ENCODE measurements at regions not wholly inside any gene's neighbourhood (a gene's known extent, or its start where the extent isn't known, plus 50 kb on each side); places are given as distances from the start of the nearest gene placed in this dataset.

GRCh38 chr19:30130356-30131122 is 188.5 kb downstream of the URI1 start:
- in situ Hi-C loops (cut with MboI) = no loop called here
- FAIRE-seq (no peak), ATAC-seq (no peak), DNase-seq (ENCODE audit: low read depth, low spot score) (no peak)
- H3K9me3 ChIP-seq (replicated peaks; ENCODE audit: control insufficient read depth, insufficient read depth, low read length) = no peaks in the 10 kb centered on the region
- H3K4me2 ChIP-seq (ENCODE audit: control insufficient read depth, insufficient read depth) = no peak overlapping the region
- no peak overlapping the region for H3K4me3 ChIP-seq
- ChIA-PET SMC1A (ENCODE audit: uncharacterized antibody, unreplicated experiment) (no interaction called here), CTCF (no interaction called here), POLR2A (no interaction called here), RAD21 (ENCODE audit: unreplicated experiment) (no interaction called here)
- no TSS peak for BruUV-seq (replicated peaks)
- no peaks in the 10 kb centered on the region for H3K27me3 ChIP-seq (replicated peaks in 1 of 2; ENCODE audit: control insufficient read depth in 2 of 2, insufficient read depth in 2 of 2, low read length in 1 of 2)
- no peak overlapping the region for H3K9ac ChIP-seq (ENCODE audit: control insufficient read depth, insufficient read depth, low read length)
- no peaks in the 10 kb centered on the region for H4K20me1 ChIP-seq (ENCODE audit: control insufficient read depth, insufficient read depth)
- WGBS (ENCODE audit: insufficient coverage, insufficient replicate concordance, low lambda C conversion rate, missing lambda C conversion rate) = 33% methylated on average over 6 of the region's 6 CpGs
- H2AFZ ChIP-seq (ENCODE audit: control insufficient read depth, low read depth, low read length) = no peak overlapping the region
- no peak overlapping the region for H3K27ac ChIP-seq (ENCODE audit: control insufficient read depth, insufficient read depth)
- H3K36me3 ChIP-seq (ENCODE audit: control insufficient read depth in 2 of 2, insufficient read depth in 2 of 2, low read length in 1 of 2) = no peaks in the 10 kb centered on the region
- intact Hi-C loops (cut with micrococcal nuclease; ENCODE audit: unreplicated experiment) = no loop called here
- TF ChIP-seq SMAD5 (IDR thresholded peaks at IDR 0.05; ENCODE audit: low read depth) (no peak), MEF2B (IDR thresholded peaks at IDR 0.05; ENCODE audit: partially characterized antibody, poor library complexity, severe bottlenecking) (no peak), ESRRA (IDR thresholded peaks at IDR 0.05; ENCODE audit: low read length) (no peak), ZBED1 (IDR thresholded peaks at IDR 0.05; ENCODE audit: borderline replicate concordance) (no peak), SUZ12 (IDR thresholded peaks at IDR 0.05; ENCODE audit: unreplicated experiment) (no peak), TARDBP (IDR thresholded peaks at IDR 0.05; ENCODE audit: borderline replicate concordance) (no peak), POU2F2 (IDR thresholded peaks at IDR 0.05; ENCODE audit: borderline replicate concordance, low read depth, low read length) (no peak), ZBTB40 (IDR thresholded peaks at IDR 0.05; ENCODE audit: borderline replicate concordance) (no peak), NFYA (IDR thresholded peaks at IDR 0.05; ENCODE audit: borderline replicate concordance, low read depth, low read length) (no peak), CREB1 (IDR thresholded peaks at IDR 0.05; ENCODE audit: low read depth) (no peak), ATF2 (IDR thresholded peaks at IDR 0.05; ENCODE audit: low read length) (no peak), KDM1A (IDR thresholded peaks at IDR 0.05; ENCODE audit: borderline replicate concordance) (no peak), RELA (IDR thresholded peaks at IDR 0.05; ENCODE audit: borderline replicate concordance, partially characterized antibody) (no peak), SPI1 (IDR thresholded peaks at IDR 0.05; ENCODE audit: borderline replicate concordance, insufficient read depth, low read depth, low read length) (no peak)
- H3K4me1 ChIP-seq (ENCODE audit: control insufficient read depth, insufficient read depth, low read length) = no peaks in the 10 kb centered on the region
- no peaks in the 10 kb centered on the region for H3K79me2 ChIP-seq (ENCODE audit: control insufficient read depth, insufficient read depth, low read length)
